ENCODE measurements at regions not wholly inside any gene's neighbourhood (a gene's known extent, or its start where the extent isn't known, plus 50 kb on each side); places are given as distances from the start of the nearest gene placed in this dataset.

- no peak overlapping the region for H2BK5ac ChIP-seq (ENCODE audit: insufficient read length, low read length)
- Mint-ChIP-seq H3K27me3 (ENCODE audit: low read depth) (peaks cover 3% of the 10 kb centered on the region; the same call in 1 of the 2 replicates), H3K9me3 (no peaks in the 10 kb centered on the region), H3K27ac (no peak overlapping the region), H3K36me3 (ENCODE audit: insufficient read depth in 1 of 3, low read depth in 3 of 3) (no peaks in the 10 kb centered on the region), H3K4me1 (no peaks in the 10 kb centered on the region), H3K4me3 (no peak overlapping the region)
- H3K27me3 ChIP-seq (ENCODE audit: insufficient read depth, low read length): no peaks in the 10 kb centered on the region
- no peak overlapping the region for H3K14ac ChIP-seq (ENCODE audit: insufficient read depth, low read length)
- no peaks in the 10 kb centered on the region for H3K23me2 ChIP-seq (ENCODE audit: insufficient read length, low read depth, low read length, poor library complexity, severe bottlenecking)
- no peak overlapping the region for H3K4me2 ChIP-seq (ENCODE audit: insufficient read depth, insufficient read length, low read length)
- H3K9ac ChIP-seq (ENCODE audit: extremely low read depth, insufficient read length, low read length): no peak overlapping the region
- H2BK20ac ChIP-seq (ENCODE audit: low read depth, low read length, poor library complexity, severe bottlenecking): no peak overlapping the region
- no peak for DNase-seq
- no peaks in the 10 kb centered on the region for H3K79me2 ChIP-seq (ENCODE audit: insufficient read depth, low read length)
- no peak overlapping the region for H2BK15ac ChIP-seq (ENCODE audit: low read depth, low read length)
- H3K23ac ChIP-seq (ENCODE audit: insufficient read length, low read depth, low read length): no peak overlapping the region
- H3K9me3 ChIP-seq (ENCODE audit: control insufficient read depth, low read depth, low read length): no peaks in the 10 kb centered on the region
- WGBS (ENCODE audit: extremely low coverage, insufficient read length, low lambda C conversion rate): no CpG with 5 or more reads among the region's 2 CpGs
- H4K91ac ChIP-seq (ENCODE audit: insufficient read length, low read depth, low read length): no peak overlapping the region
- TF ChIP-seq, protein P1, sequence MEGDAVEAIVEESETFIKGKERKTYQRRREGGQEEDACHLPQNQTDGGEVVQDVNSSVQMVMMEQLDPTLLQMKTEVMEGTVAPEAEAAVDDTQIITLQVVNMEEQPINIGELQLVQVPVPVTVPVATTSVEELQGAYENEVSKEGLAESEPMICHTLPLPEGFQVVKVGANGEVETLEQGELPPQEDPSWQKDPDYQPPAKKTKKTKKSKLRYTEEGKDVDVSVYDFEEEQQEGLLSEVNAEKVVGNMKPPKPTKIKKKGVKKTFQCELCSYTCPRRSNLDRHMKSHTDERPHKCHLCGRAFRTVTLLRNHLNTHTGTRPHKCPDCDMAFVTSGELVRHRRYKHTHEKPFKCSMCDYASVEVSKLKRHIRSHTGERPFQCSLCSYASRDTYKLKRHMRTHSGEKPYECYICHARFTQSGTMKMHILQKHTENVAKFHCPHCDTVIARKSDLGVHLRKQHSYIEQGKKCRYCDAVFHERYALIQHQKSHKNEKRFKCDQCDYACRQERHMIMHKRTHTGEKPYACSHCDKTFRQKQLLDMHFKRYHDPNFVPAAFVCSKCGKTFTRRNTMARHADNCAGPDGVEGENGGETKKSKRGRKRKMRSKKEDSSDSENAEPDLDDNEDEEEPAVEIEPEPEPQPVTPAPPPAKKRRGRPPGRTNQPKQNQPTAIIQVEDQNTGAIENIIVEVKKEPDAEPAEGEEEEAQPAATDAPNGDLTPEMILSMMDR (conservative IDR thresholded peaks at IDR 0.05): no peak
- H3T11ph ChIP-seq (ENCODE audit: low read length): no peak overlapping the region
- no peaks in the 10 kb centered on the region for H3K79me1 ChIP-seq (ENCODE audit: insufficient read depth, low read depth, low read length, poor library complexity, severe bottlenecking)
- no peak overlapping the region for H2AK5ac ChIP-seq (ENCODE audit: insufficient read length, low read length)
- no peak overlapping the region for H3K4ac ChIP-seq (ENCODE audit: low read depth, low read length)
- H4K8ac ChIP-seq (replicated peaks; ENCODE audit: insufficient read length, low read depth, low read length): no peak overlapping the region
- no peak overlapping the region for H3K18ac ChIP-seq (ENCODE audit: insufficient read length, low read depth, low read length)
- no peak overlapping the region for H4K5ac ChIP-seq (ENCODE audit: insufficient read length, low read depth, low read length)
- H2BK120ac ChIP-seq (ENCODE audit: low read depth, low read length, poor library complexity, severe bottlenecking): no peak overlapping the region
- no peak overlapping the region for H2BK12ac ChIP-seq (ENCODE audit: insufficient read length, low read depth, low read length)
- H2AFZ ChIP-seq (ENCODE audit: low read length): no peak overlapping the region
- no peak overlapping the region for H3K56ac ChIP-seq (ENCODE audit: insufficient read length, low read depth, low read length)
- H3K27ac ChIP-seq (ENCODE audit: insufficient read length, low read depth, low read length): no peak overlapping the region
- H3K4me1 ChIP-seq (ENCODE audit: insufficient read depth, low read length): no peaks in the 10 kb centered on the region
- no peaks in the 10 kb centered on the region for H4K20me1 ChIP-seq (ENCODE audit: control insufficient read depth, insufficient read depth, insufficient read length)
These were observed 260.6 kb upstream of the NCKAP5 start for GRCh38 chr2:133828913-133829312.
